Prostate gland (tissue), 2 donors: ENCODE measurements at regions not wholly inside any gene's neighbourhood (a gene's known extent, or its start where the extent isn't known, plus 50 kb on each side); places are given as distances from the start of the nearest gene placed in this dataset.

Experiments
- CTCF ChIP-seq, 4 experiments: fragments of 200-600 bp in 2 of 4; fragments of 450-650 bp in 2 of 4; sonication (generic) in 2 of 4; IDR thresholded peaks; 1 replicate in 3 of 4; 2 replicates in 1 of 4; pipeline ENCODE4 v1.5.1; 2016 to 2019; ENCODE audit warnings: antibody characterized with exemption in 4 of 4, mild to moderate bottlenecking in 2 of 4, moderate library complexity in 2 of 4
- POLR2AphosphoS5 ChIP-seq: sonication (generic); formaldehyde crosslinking; IDR thresholded peaks from one replicate; pipeline ENCODE4 v1.6.1; 2017; ENCODE audit warnings: antibody characterized with exemption

DNA sequence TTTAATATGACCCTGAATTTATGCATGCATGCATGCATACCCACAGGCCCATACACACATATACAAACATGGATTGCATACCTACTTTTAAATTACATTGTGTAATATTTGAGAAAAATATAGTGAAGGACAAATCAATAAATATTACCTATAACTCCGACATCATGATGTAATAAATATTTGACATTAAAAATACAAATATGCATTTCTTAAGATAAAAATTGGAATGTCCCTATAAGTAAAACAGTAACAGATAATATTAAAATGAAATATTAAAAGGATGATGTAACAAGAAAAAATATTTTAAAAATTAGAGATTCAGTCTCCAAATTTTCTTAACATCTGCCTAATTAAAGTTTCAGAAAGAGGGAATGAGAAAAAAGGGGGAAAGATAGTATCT lies 433.0 kb downstream of the MDFIC start:
- TF ChIP-seq CTCF (IDR thresholded peaks at IDR 0.05) (no peak), POLR2AphosphoS5 (no peak)
